ENCODE measurements at regions not wholly inside any gene's neighbourhood (a gene's known extent, or its start where the extent isn't known, plus 50 kb on each side); places are given as distances from the start of the nearest gene placed in this dataset.

DNA sequence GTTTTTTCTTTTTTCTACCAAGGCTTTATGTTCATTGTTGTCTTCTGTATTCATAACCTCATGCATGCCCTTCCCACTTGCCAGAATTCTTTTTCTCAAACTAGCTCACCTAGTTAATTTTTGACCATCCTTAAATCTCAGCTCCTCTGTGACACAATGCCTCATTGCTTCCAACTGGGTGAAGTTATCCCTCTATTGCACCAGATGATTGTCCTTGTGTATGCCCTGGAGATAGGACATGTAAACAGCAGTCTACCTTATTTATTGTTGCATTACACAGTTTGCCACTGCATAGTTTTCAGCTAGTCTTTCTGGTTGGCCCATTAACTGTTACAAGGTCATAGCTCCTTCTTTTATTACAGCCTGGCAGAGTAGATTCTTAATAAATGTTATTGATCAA lies 763.1 kb upstream of the COBL start:
- DNase-seq (ENCODE audit: low read depth in 1 of 2, low spot score in 1 of 2) = no peak

DNA sequence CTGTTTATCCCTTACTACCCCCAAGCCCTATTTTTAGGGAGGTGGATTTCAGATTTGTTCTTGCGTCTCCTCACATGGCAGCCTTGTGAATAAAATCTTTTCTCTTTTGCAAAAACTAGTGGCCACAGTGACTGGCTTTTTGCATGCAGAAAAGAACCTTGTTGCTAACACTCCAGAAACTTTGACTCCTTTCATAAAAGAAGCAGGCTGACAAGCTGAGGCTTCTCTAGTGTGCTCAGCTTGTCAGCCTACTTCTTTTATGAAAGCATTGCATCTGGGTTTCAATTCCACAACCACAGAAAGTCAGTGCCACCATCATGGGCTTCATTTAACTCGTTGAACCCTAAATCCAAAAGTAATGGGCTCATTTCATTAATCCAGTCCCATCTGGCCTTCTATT lies 761.0 kb upstream of the COBL start:
- DNase-seq (ENCODE audit: low read depth in 1 of 2, low spot score in 1 of 2) = no peak

DNA sequence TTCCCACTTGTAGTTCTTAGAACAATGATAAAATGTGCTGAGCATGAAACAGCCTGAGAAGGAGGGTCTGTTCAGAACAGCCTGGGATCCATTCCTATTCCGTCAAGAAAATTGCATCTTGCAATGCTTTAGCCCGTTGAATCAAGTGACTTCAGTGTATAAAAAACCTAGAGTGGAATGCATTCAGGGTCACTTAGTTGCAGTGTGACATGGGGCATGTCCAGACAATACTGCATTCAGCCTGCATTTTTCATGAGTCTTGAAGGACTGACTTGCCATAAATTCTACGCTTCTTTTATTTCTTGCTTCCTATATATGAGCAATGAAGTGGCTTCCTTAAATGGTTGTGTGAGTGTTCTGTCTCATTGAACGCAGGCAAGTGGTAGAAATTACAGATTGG lies 758.3 kb upstream of the COBL start:
- DNase-seq (ENCODE audit: low read depth in 1 of 2, low spot score in 1 of 2) = no peak

DNA sequence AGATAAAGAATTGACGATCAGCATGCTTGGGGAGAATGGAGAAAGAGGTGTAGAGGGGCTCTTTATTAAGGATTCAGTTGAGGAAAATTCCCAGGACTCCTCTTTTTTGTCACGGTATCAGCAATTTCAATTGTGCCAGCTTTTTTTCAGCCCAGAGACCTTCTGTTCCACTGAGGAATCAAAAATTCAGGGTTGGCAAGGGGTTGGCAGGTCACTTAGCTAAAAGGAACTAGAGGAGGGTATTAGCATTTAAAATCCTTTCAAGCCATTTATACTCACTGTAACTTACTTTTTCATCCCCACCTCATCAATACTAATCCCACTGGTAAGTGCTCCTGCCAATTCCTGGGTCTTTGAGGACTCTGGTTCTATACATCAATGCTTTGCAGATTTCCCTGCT lies 757.5 kb upstream of the COBL start:
- DNase-seq (ENCODE audit: low read depth in 1 of 2, low spot score in 1 of 2) = no peak

DNA sequence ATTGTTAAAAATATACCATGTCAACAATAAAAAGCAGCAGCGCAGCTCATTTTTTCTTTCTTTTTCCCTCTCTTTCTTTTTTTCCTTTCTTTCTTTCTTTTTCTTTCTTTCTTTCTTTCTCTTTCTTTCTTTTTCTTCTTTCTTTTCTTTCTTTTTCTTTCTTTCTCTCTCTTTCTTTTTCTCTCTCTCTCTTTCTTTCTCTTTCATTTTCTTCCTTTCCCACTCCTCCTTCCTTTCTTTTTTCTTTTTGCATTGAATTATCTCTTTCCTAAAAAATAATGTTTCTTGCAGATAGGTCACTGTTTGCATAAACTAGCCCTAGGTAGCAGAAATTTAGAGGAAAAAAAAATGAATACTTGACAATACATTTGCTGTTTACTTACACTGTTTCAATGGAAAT lies 755.1 kb upstream of the COBL start:
- DNase-seq (ENCODE audit: low read depth in 1 of 2, low spot score in 1 of 2) = no peak

DNA sequence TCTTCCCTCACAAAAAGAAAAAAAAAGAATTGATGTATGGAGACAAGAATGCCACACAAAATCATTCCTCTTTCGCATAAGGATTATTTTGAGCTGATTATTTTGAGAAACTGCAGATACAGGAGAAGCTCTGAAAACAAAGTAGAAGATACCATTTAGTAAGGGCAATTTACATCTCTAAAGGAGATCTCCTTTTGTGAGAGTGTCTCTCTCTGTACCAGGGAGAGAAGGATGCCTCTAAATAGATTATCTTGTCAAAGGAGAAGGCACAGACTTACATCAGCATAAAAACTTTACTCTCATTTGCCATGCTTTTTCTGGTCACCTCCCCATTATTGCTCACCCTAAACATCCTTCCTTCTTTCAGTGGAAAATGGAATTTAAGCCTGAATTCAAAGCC lies 747.9 kb upstream of the COBL start:
- DNase-seq (ENCODE audit: low read depth in 1 of 2, low spot score in 1 of 2) = no peak

DNA sequence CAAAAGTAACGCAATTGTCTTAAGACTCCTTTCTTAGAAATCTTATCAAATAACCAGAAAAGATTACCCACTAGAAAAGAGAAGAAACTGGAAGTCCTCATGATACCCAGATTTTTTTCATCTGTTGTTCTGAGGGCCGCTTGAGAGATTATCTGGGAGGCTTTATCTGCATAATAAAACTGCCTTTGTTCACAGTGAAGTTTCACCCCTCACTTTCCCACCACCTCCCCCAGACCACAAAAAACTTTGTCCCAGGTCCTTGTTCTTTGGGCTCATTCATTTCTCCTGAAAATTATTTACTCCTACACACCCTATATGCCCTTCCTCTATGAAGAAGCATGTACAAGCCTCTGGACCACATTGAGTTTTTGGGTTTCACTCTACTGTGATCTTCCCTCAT lies 745.1 kb upstream of the COBL start:
- DNase-seq (ENCODE audit: low read depth in 1 of 2, low spot score in 1 of 2) = no peak

DNA sequence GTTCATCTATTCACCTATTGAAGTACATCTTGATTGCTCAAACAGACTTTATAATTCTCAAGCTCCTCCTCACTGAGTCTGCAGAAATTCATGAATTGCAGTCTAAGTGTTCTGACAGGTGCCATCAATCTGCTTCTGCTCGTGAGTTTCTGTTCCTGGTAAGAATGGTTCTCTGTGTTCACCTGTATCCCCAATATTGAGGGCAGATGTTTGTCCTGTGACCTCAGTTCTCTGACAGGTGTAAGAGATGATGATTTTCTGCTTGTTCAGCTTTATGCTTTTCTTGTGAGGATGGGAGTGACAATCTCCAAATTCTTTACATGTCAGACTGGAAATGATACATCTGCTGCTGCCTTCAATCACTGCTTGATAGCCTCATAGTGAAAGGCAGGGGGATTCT lies 736.9 kb upstream of the COBL start:
- DNase-seq (ENCODE audit: low read depth in 1 of 2, low spot score in 1 of 2) = no peak

DNA sequence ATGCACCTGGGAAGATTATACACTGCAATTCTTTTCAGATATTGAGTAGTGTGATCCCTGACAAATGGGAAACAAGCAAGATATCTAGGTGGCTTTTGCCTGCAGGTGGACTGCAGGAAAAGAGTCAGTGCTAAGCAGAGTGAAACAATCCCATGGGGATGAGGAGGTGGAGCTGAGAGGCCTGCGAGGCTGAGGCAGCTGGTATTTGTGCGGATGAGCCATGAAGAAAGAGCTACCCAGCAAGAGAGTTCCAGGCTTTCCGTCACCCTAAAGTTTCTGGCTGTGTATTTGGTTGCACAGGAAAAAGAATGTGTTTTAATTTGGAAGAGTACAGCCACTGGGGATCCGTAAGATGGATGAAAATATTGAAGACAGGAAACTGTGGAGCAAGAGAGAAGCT lies 714.1 kb upstream of the COBL start:
- DNase-seq (ENCODE audit: low read depth in 1 of 2, low spot score in 1 of 2) = no peak

DNA sequence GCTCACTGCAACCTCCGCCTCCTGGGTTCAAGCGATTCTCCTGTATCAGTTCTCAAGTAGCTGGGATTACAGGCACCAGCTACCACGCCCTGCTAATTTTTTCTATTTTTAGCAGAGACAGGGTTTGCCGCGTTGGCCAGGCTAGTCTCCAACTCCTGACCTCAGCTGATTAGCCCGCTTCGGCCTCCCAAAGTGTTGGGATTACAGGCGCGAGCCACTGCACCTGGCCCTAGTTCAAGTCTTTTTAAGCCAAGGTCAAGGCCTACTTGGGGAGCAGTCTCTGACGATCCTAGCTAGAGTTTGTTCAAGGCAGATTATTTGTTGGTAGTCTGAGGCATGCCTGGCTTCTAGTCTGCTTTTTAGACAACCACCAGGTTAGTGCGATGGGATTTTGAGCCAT lies 709.5 kb upstream of the COBL start:
- no peak for DNase-seq (ENCODE audit: low read depth in 1 of 2, low spot score in 1 of 2)

DNA sequence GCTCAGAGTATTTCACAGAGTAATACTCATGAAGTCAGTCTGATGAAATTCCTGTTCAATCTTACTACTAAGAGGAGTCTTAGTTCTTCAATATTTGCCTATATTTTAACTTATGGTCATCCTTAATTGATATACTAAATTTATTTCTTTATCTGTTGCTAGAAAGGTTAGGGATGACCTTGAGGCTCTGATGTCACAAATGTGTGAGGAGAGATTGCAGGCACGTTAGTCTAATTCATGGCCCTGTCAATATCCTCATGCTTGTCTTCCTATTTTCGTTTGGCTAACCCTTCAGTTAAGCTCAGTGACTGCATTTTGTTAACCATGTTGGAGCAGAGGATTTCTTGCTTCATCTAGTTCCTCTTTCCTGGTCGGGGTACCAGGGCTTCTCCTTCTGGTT lies 704.7 kb upstream of the COBL start:
- DNase-seq (ENCODE audit: low read depth in 1 of 2, low spot score in 1 of 2) = no peak

DNA sequence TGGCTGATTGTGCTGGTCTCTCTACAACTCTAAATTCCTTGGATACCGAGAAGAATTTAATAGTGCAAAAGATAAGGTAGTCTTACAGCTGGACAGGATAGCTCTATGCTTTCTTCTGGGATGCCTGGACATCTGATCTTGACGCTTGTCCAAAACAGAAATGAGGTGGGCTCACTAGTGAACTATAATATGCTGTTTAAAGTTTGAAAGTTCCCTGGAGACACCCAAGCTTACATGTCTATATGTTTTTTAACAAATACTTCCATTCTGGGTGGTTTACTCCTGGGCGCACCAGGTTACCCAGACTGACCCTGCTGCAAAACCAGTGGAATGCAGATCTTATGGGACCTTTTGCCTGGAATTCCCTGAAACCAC lies 702.1 kb upstream of the COBL start:
- DNase-seq (ENCODE audit: low read depth in 1 of 2, low spot score in 1 of 2) = no peak

DNA sequence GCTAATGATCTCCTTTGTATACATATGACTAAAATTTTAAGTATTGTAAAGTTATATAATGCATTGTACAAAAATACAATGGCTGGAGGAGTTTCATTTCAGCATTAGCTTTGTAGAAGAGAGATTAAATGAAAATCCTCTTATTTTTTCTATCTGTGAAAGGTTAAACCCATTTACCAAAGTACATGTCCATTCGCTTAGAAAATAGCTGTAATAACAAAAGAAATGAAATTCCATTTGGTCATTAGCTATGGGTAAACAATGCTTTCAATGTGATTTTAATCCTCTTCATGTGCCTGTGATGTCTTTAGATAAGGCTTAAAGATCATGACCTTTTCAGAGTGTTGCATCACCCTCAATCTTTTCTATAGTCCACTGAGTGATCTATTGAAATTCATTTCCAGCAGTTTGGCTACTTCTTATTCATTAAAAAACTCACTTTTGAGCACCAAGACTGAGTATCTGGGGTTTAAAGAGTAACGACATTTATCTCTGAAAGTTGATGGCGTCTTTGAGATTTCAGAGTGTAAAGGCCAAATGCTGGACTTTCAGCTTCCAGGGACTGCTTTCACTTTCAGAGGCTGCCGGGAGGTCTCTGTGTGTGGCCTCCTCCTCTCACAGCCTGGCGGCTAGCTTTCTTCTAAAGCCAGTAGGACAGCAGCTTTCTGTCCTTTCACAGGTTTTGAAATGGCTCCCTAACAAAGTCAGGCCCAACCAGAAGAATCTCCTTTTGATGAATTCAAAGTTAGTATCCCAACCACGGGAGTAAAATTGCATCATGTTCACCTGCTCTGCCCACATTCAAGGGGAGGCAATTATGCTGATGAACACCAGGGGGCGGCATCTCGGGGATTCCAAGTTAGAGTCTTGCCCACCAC lies 701.4 kb upstream of the COBL start:
- DNase-seq (ENCODE audit: low read depth in 1 of 2, low spot score in 1 of 2) = no peak

DNA sequence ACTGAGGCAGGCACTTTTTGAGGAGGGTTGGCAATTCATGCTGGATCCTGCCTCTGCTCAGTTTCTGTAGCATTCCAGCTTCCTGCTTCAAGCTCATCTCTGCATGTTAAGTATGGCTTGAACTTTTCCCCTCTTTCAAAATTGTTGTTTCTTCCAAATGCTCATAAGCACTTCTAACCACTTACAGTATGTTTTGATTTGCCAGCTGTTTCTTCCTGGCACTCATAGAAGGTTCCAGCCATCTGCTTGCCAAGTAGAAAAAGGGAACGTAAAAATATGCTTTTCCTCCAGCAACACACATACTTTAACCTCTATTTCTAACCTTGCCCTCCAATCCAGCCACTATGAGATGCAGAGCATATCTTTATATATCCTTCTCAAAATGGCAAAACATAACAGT lies 692.6 kb upstream of the COBL start:
- no peak for DNase-seq (ENCODE audit: low read depth in 1 of 2, low spot score in 1 of 2)

DNA sequence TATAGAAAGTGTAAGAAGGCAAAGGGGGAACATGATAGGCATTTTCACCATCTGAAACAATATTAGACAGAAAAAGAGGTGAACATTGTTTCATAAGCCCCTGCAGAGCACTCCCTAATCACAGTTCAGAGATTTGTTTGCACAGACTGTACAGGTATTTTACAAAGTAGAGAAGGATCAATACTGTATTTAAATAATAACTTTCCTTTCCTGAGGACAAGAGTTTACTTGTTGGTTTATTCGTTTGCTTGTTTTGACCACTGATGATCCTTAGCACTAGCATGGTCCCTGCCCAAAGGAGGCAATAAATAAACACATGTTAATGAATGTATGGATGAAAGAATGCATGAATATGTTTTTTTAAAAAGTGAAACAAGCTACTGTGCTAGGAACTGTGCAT lies 690.1 kb upstream of the COBL start:
- no peak for DNase-seq (ENCODE audit: low read depth in 1 of 2, low spot score in 1 of 2)

DNA sequence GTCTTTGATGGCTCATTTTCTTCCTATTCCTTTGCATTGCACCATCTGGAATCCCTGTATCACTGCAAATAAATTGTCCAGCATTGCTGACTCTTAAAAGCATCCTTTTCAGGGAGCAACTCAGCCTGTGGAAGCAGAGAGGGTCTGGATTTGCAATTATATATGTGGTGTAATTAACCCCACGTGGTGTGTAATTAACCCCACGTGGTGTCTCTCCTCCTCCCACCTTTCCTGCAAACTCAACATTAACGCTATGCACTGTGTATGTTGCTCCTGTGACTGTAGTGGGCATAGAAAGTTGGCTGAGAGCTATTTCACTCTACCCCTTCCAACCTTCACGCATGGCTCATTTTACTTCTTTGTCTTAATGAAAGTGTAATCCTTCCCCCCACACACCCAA lies 689.0 kb upstream of the COBL start:
- DNase-seq (ENCODE audit: low read depth in 1 of 2, low spot score in 1 of 2) = no peak

DNA sequence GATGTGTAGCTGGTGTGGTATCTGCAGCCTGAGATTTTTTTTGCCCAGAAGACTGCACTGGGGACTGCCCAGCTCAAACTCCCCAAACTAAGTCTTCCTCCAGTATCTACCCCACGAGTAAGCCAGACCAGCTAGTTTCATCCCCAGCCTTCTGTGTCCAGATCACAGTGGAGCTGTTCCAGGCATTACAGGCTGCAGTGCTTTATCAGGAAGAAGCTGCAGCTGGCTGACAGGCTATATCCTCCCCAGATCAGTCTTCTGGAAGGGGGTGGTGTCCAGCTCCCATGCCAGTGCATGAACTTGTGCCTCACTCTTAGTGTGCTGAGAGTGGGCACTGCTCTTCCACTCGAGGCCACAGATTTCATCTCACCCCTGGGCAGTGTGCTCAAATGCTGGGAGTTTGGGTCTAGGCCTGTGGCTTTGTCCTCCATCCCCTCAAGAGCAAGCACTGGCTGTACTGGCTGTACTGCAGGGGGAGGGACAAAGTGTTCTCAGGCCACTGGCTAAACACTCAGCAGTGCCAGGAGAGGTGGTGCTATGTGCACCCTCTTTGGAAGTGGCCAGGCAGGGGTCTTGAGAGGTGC lies 679.1 kb upstream of the COBL start:
- DNase-seq (ENCODE audit: low read depth in 1 of 2, low spot score in 1 of 2) = no peak

DNA sequence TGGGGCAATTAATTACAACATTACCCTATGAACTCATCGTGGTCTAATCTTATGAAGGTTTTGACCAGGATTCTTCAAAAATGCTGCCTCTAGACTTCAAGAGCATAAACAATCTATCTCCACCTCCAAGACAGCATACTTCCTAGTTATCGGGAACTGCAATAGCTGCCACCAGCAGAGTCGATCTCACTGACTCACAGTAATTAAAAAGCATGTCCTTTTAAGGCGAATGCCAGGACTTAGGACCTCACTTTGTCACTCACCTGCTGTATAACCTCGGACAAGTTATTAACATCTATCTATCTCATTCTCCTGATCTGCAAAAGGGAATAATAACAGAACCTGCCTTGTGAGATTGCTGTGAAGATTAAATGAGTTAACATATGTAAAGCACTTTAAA lies 666.0 kb upstream of the COBL start:
- DNase-seq (ENCODE audit: low read depth in 1 of 2, low spot score in 1 of 2) = no peak

DNA sequence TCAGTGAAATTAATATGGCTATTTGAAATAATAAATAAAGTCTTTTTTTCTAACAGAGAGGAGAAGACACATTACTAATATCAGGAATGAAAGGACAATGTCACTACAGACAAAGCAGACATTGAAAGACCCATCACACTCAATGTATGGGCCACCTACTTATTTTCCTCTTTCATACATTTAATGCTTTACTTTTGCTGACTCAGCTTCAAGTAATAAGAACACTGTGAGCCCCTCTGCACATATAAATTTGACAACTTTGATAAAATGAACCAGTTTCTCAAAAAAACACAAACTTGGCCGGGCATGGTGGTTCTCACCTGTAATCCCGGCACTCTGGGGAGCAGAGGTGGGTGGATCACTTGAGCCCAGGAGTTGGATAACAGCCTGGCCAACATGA lies 664.2 kb upstream of the COBL start:
- no peak for DNase-seq (ENCODE audit: low read depth in 1 of 2, low spot score in 1 of 2)

DNA sequence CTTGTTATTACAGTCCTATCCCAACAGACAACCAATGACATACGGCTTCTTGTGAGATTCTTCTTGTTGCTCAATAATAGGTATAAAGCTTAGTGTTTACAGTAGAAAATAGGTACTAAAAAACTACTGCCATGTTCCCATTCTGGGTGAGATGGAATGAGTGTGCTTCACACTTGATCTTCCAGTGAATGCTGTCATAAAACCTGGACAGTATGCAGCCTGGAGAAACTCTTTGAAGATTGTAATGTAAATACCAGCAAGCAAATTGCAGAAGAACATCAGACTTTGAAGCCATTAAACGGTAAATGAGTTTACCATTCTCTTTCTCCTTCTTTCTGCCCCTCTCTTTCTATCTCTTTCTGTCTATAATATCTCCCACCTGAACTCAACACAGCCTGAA lies 663.7 kb upstream of the COBL start:
- DNase-seq (ENCODE audit: low read depth in 1 of 2, low spot score in 1 of 2) = no peak

DNA sequence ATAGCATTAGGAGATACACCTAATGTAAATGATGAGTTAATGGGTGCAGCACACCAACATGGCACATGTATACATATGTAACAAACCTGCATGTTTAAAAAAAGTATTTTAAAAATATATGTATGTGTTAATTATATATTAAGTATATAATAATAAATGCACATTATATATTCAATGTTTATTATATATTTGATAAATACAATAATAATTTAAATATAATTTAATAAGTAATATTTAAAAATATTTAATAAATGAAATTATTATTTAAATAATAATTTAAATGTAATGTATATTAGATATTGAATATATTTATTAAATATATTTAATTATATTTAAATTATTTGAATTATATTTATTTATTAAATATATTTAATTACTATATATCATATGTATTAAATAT lies 661.3 kb upstream of the COBL start:
- no peak for DNase-seq (ENCODE audit: low read depth in 1 of 2, low spot score in 1 of 2)

DNA sequence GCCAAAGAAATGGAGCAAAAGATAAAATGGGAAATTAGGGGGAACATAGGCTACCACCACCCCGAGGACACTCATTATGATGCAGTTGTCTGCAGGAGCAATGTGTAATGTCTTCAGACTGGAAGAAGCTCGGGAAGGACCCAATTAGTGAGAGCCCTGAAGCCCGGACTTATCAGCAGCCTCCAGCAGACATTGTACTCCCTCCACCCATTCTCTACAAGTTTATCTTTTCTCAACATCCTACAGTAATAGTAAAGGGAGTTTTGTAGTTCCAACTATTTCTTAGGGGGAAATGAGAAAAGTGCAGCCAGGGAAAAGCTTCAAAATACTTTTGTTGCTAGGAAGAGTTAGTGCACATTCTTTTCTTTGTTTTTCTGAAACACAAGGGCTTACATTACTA lies 657.3 kb upstream of the COBL start:
- DNase-seq (ENCODE audit: low read depth in 1 of 2, low spot score in 1 of 2) = no peak

DNA sequence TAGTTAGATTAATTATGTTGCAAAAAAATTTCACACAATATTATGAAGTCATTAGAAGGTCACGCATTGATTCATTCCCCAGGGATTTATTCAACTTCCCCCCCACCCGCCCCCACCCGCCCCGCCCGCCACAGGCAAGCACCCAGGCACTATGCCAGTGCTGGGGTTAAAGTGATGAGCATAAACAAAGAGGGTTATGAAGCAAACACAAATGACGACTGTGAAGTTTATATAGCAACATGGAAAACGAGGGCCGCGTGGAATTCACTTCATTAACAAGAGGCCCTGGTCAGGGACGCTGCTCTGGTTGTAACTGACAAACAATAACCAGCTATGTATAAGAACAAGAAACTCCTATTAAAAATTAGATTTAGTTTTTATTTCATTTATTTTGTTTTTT lies 656.5 kb upstream of the COBL start:
- no peak for DNase-seq (ENCODE audit: low read depth in 1 of 2, low spot score in 1 of 2)
